PFSK-1 (cell line): ENCODE measurements at regions not wholly inside any gene's neighbourhood (a gene's known extent, or its start where the extent isn't known, plus 50 kb on each side); places are given as distances from the start of the nearest gene placed in this dataset.

Source experiments
- FOXP2 ChIP-seq: optimal IDR thresholded peaks from 2 replicates; pipeline ENCODE3; 2011; ENCODE audit warnings: borderline replicate concordance, control low read depth, inconsistent platforms; ENCODE audit not compliant: insufficient read depth; ENCODE audit errors: extremely low read length, extremely low read depth
- POLR2AphosphoS5 ChIP-seq: IDR thresholded peaks from 2 replicates; pipeline ENCODE4 v1.6.1; 2012; ENCODE audit warnings: low read depth, mild to moderate bottlenecking, control low read depth, low read length, moderate library complexity
- REST ChIP-seq, 2 experiments: IDR thresholded peaks; 2 replicates each; pipeline versions ENCODE4 v1.6.1 to v1.8.0; 2011 to 2012; ENCODE audit warnings: low read depth in 2 of 2, low read length in 2 of 2, control low read depth in 1 of 2, inconsistent platforms in 1 of 2, mild to moderate bottlenecking in 1 of 2, moderate library complexity in 1 of 2; ENCODE audit not compliant: insufficient read depth in 1 of 2
- SIN3A ChIP-seq: IDR thresholded peaks from 2 replicates; pipeline ENCODE4 v1.6.1; 2012; ENCODE audit warnings: mild to moderate bottlenecking, low read length, moderate library complexity, borderline replicate concordance; ENCODE audit not compliant: insufficient read depth
- TAF1 ChIP-seq: IDR thresholded peaks from 2 replicates; pipeline ENCODE4 v1.6.1; 2012; ENCODE audit warnings: low read length, control low read depth, borderline replicate concordance; ENCODE audit not compliant: insufficient read depth

DNA sequence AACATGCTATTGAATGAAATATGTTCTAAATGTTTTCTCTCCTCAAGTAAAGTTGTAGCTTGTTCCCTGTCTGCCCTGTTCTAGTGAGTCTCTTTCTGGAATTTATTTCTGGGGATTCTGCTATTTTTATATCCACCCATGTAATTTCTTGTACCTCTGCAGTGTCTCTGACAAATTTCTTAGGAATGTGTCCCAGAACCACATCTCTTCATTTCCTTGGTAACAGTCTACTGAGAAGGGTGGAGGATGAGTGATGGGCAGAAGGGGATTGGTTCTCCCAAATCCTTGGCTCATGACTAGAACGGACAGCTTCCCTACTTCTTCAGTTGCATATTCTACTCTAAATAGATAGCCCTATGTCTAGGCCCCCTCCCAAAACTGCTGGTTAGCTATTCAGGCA lies 490.6 kb upstream of the LINC00305 start:
- TF ChIP-seq POLR2AphosphoS5, result no peak
- TF ChIP-seq REST (IDR thresholded peaks at IDR 0.05; ENCODE audit: insufficient read depth in 1 of 2, low read depth in 2 of 2, low read length in 2 of 2), result no peak
- no peak for TF ChIP-seq TAF1
- TF ChIP-seq SIN3A, result no peak
- no peak for TF ChIP-seq FOXP2

DNA sequence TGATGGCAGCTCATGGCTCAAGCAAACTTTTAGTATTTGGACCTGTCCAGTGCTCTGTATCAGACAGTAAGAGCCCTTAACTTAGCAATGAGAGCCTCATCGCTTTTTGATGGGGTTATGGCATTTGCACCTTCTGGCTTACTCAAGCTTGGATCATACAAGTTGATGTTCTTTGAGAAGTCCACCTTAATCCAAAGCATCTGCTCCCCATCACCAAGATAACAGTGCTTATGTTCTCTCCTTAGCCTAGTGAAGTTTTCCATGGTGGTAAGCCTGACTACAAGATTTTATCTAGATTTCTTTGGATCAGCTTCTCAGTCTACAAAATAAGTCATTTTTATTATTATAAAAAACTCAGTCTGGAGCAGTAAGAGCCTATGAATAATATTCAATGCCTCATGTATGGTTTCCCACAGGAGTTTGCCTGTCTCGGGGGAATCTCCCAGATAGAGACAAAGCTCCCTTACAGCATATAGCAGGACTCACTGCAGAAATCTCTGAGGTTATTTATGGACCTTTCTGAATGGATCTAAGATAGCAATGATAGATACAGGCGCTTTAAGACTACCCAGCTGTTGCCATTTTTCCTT lies 472.2 kb upstream of the LINC00305 start:
- TF ChIP-seq SIN3A (no peak), REST (IDR thresholded peaks at IDR 0.05; ENCODE audit: insufficient read depth in 1 of 2, low read depth in 2 of 2, low read length in 2 of 2) (no peak), POLR2AphosphoS5 (no peak), FOXP2 (no peak), TAF1 (no peak)

GRCh38 chr18:64618390-64618789 lies 469.5 kb upstream of the LINC00305 start:
- TF ChIP-seq POLR2AphosphoS5 (no peak), SIN3A (no peak), FOXP2 (no peak), REST (IDR thresholded peaks at IDR 0.05; ENCODE audit: insufficient read depth in 1 of 2, low read depth in 2 of 2, low read length in 2 of 2) (no peak), TAF1 (no peak)

DNA sequence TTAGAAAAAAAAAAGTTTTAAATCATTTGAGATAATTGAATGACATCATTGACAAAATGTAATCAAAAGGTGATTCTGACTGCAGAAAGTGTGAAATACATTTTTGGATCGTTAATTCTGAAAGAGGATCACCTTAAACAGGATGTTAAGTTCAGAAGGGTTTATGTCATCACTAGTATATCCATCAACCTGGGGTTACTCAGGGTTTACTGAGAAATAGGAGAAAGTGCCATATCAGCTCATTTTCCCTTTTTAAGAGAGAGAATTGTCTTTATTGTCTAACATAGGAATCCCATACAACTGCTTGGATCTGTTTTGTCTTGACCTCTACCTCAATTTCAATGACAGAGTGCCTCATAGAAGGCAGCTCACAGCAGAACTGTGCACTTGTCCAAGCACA lies 466.1 kb upstream of the LINC00305 start:
- no peak for TF ChIP-seq SIN3A
- no peak for TF ChIP-seq REST (IDR thresholded peaks at IDR 0.05; ENCODE audit: insufficient read depth in 1 of 2, low read depth in 2 of 2, low read length in 2 of 2)
- TF ChIP-seq FOXP2, result no peak
- no peak for TF ChIP-seq TAF1
- no peak for TF ChIP-seq POLR2AphosphoS5

DNA sequence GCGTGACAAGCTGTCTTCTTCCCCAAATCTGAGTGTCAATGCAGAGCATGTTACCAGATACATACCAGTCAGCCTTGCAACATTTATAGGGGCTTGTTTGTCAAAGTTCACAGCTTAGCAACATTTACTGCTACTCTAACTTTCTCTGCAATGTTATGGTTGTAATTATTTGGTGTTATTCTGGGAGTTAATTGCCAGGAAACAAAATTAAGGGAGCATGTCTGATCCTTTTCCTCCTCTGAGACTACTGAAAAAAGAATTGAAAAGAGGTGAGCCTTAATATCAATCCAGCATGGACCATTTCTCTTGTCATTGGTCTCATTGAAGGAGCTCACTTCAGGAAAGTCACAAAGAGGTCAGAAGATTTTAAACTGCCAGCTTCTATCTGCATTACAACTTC lies 465.6 kb upstream of the LINC00305 start:
- TF ChIP-seq REST (IDR thresholded peaks at IDR 0.05; ENCODE audit: insufficient read depth in 1 of 2, low read depth in 2 of 2, low read length in 2 of 2) (no peak), SIN3A (no peak), TAF1 (no peak), POLR2AphosphoS5 (no peak), FOXP2 (no peak)
